KBM-7 (cell line): ENCODE measurements at regions not wholly inside any gene's neighbourhood (a gene's known extent, or its start where the extent isn't known, plus 50 kb on each side); places are given as distances from the start of the nearest gene placed in this dataset.

Experiments used
- DNase-seq: peaks from one replicate; pipeline ENCODE4 v3.0.0-alpha.2; 2015
- in situ Hi-C: fragments of 300-500 bp; cut with MboI; formaldehyde crosslinking; loops from 2 replicates; pipeline ENCODE4 v1.14.3; 2020; ENCODE audit warnings: low sequenced_read_pairs, low pct_unique_long_range_greater_than_20kb, mixed read lengths

DNA sequence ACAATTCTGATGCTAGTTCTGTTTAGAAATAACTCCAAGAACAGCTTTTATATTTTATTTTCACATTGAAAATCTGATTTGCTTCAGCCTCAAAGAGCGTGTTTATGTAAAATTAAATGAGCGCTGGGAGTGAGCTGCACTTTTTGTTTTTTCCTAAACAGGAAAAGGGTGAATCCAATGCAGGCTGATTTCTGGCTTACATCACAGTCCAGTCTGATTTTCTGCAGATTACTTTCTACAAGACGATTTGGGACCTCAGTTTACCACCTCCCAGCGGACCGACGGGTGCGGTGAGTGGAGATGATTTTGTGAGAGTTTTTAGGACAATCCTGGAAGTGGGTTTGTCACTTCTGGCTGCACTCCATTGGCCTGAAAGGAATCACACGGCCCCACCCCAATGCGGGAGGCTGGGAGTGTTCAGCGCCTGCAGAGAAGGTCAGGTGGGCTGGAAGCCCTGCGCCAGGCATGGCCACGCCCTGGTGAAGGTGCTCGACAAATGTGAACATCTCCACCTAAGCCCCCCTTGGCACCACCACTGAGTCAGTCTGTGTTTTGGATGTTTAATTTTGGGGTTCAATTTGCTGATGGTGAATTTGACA is 90.1 kb downstream of the ANKRD10 start:
- DNase-seq = no peak
- in situ Hi-C loops = no loop called here

GRCh38 chr13:110825516-110825915 is 89.4 kb downstream of the ANKRD10 start:
- DNase-seq = no peak
- in situ Hi-C loops = no loop called here

GRCh38 chr13:110826101-110826500 is 88.8 kb downstream of the ANKRD10 start:
- in situ Hi-C loops = no loop called here
- DNase-seq = no peak

- DNase-seq = peak; percentile 23
- in situ Hi-C loops = no loop called here
These were observed 87.8 kb downstream of the ANKRD10 start for GRCh38 chr13:110826861-110827672.
